ENCODE measurements at regions not wholly inside any gene's neighbourhood (a gene's known extent, or its start where the extent isn't known, plus 50 kb on each side); places are given as distances from the start of the nearest gene placed in this dataset.

DNA sequence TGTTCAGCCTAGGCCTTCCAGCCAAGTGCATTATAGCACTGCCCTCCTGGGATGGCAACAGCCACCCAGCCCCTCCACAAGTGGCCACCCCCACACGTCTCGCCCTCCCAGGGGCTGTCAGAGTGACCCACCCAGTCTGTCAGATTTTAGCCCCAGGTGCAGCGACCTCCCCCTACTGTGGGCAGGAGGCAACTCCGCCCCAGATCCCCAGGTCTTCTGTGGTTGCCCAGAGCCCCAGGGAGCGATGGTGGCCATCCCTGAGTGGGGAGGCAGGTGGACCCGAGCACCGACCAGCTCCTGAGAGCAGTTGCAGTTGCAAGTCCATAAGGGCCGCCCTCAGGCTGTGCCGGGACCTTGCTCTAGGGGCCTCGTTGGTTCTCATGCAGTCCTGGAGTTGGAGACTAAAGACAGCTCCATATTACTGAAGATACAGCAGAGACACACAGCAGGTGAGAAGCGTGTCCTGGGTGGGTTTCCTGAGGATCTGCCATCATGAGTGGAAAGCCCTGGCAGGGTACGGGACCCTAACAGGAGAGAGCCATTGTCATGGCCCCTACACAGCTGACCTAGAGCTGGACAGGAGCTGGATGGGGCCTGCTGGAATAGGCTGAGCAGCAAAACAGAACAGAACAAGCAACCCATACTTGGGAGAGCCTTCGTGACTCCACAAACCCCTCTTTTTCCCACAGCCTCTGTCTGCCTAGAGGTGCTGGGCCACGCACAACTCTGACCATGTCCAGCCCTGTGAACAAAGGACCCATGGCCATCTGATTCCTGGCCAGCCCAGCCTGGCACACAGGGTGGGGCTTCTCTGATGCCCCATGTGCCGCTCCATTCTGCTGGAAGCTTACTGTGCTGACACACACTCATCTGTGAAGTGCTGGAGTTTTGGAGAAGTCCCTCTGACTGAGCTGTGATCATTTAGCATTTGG, 110.3 kb upstream of the ALDH1A3 start:
- Histone ChIP-seq H3K9me3 (no peaks in the 10 kb centered on the region), H3K4me1 (peaks cover 53% of the 10 kb centered on the region), H3K36me3 (no peaks in the 10 kb centered on the region), H3K4me3 (no peak overlapping the region), H3K27ac (peak overlapping the region; percentile 73), H3K27me3 (no peaks in the 10 kb centered on the region)
- intact Hi-C loops (cut with DNase I), result no loop called here
- DNase-seq (ENCODE audit: extremely low spot score in 2 of 2), result peak in 1 of 2 donors; percentile 80
- TF ChIP-seq POLR2AphosphoS5 (IDR thresholded peaks at IDR 0.05; ENCODE audit: insufficient read depth in 1 of 2, low read depth in 1 of 2) (no peak), POLR2A (IDR thresholded peaks at IDR 0.05) (no peak)
- TF ChIP-seq, protein P1, sequence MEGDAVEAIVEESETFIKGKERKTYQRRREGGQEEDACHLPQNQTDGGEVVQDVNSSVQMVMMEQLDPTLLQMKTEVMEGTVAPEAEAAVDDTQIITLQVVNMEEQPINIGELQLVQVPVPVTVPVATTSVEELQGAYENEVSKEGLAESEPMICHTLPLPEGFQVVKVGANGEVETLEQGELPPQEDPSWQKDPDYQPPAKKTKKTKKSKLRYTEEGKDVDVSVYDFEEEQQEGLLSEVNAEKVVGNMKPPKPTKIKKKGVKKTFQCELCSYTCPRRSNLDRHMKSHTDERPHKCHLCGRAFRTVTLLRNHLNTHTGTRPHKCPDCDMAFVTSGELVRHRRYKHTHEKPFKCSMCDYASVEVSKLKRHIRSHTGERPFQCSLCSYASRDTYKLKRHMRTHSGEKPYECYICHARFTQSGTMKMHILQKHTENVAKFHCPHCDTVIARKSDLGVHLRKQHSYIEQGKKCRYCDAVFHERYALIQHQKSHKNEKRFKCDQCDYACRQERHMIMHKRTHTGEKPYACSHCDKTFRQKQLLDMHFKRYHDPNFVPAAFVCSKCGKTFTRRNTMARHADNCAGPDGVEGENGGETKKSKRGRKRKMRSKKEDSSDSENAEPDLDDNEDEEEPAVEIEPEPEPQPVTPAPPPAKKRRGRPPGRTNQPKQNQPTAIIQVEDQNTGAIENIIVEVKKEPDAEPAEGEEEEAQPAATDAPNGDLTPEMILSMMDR (IDR thresholded peaks at IDR 0.05), result no peak

DNA sequence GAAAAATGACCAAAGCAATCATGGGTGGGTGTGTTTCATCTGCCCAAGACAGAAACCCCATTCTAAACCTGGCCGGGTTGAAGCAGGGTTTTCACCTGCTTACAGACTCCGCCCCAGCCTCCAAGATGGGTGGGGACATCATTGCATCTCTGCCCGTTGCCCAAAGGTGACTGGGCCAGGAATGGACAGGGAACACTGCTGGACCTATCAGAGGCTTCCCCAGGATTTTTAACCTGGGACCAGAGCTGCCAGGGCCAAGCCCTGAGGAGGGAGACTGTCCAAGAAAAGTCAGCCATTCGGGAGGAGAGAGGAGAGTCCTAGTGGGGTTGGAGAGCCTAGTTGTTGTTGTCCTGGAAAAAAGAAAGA, 109.7 kb upstream of the ALDH1A3 start:
- H3K9me3 ChIP-seq, result no peaks in the 10 kb centered on the region
- no peaks in the 10 kb centered on the region for H3K27me3 ChIP-seq
- H3K27ac ChIP-seq, result peak overlapping the region; percentile 73
- DNase-seq (ENCODE audit: extremely low spot score in 2 of 2), result peak in 1 of 2 donors; percentile 74
- intact Hi-C loops (cut with DNase I), result no loop called here
- H3K36me3 ChIP-seq, result no peaks in the 10 kb centered on the region
- H3K4me3 ChIP-seq, result no peak overlapping the region
- peaks cover 46% of the 10 kb centered on the region for H3K4me1 ChIP-seq
- TF ChIP-seq POLR2A (IDR thresholded peaks at IDR 0.05) (no peak), POLR2AphosphoS5 (IDR thresholded peaks at IDR 0.05; ENCODE audit: insufficient read depth in 1 of 2, low read depth in 1 of 2) (no peak)
- TF ChIP-seq, protein P1 (IDR thresholded peaks at IDR 0.05), result no peak

DNA sequence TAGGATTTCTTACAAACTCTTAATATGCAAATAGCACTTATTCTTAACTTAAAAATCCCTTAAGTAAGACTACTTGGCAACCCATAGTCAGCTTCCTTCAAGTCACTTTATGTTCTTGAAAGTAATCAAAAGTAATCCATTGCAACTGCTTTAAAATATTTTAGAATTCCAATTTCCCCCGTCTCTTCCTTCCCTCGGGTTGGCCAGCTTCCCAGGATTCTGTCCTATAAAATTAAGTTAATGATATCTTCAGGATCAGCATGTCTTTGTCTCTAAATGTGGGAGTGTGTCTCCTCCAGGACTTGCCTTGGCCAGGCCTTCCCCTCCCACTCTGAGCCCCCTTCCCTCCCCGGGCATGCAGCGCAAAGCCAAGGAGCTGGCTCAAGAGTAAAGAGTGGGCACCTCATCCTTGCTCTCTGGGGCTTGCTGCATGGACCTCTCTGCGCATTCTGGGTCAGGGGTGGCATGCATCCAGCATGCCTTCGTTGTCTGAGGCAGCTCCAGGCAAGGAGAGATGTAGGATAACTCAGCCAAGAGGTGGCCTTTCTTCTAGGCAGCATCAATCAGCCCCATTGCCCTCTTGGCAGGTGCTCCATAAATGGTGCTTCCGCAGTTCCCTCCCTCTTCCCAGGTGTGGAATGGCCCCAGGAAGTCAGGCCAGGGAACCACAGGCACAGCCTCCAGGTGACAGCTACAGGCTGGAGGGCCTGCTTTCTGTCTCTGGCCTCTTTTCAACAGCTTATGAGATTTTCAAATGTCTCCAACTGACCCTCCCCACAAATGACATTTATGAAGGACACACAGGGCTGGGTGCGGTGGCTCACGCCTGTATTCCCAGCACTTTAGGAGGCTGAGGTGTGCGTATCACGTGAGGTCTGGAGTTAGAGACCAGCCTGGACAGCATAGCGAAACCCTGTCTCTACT, 108.7 kb upstream of the ALDH1A3 start:
- Histone ChIP-seq H3K9me3 (no peaks in the 10 kb centered on the region), H3K4me3 (no peak overlapping the region), H3K36me3 (no peaks in the 10 kb centered on the region), H3K4me1 (peaks cover 37% of the 10 kb centered on the region), H3K27ac (peak overlapping the region; percentile 73), H3K27me3 (no peaks in the 10 kb centered on the region)
- no peak for TF ChIP-seq POLR2A (IDR thresholded peaks at IDR 0.05)
- TF ChIP-seq, protein P1 (IDR thresholded peaks at IDR 0.05), result no peak
- no peak for TF ChIP-seq POLR2AphosphoS5 (IDR thresholded peaks at IDR 0.05; ENCODE audit: insufficient read depth in 1 of 2, low read depth in 1 of 2)
- intact Hi-C loops (cut with DNase I), result no loop called here
- peak in 1 of 2 donors; percentile 85 for DNase-seq (ENCODE audit: extremely low spot score in 2 of 2)

DNA sequence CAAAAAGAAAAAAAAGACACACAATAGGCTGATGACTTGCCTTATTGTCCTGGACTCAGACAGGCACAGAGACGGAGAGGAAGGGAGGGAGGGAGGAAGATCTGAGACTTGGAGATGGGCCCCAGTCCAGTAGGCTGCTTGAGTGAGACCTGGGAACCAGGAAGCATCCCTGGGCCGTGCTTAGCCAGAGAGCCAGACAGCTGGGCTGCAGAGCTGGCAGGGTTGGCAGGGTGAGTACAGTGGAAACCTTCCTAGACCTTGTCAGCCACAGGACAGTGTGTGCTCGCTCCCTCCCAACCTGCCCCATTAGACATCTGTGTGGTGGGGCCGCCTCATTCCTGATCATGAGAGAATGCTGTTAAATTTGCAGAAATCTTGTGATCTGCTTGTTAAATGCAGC, 107.9 kb upstream of the ALDH1A3 start:
- H3K27ac ChIP-seq, result peak overlapping the region; percentile 73
- H3K9me3 ChIP-seq, result no peaks in the 10 kb centered on the region
- peak in 1 of 2 donors; percentile 87 for DNase-seq (ENCODE audit: extremely low spot score in 2 of 2)
- TF ChIP-seq, protein P1 (IDR thresholded peaks at IDR 0.05), result no peak
- TF ChIP-seq POLR2A (IDR thresholded peaks at IDR 0.05) (no peak), POLR2AphosphoS5 (IDR thresholded peaks at IDR 0.05; ENCODE audit: insufficient read depth in 1 of 2, low read depth in 1 of 2) (peak in 1 of 2 donors; percentile 69)
- H3K36me3 ChIP-seq, result no peaks in the 10 kb centered on the region
- no peak overlapping the region for H3K4me3 ChIP-seq
- intact Hi-C loops (cut with DNase I), result no loop called here
- H3K4me1 ChIP-seq, result peaks cover 29% of the 10 kb centered on the region
- H3K27me3 ChIP-seq, result no peaks in the 10 kb centered on the region

All from vagina (tissue), 2 donors.